HG02938 (cell line): ENCODE measurements at regions not wholly inside any gene's neighbourhood (a gene's known extent, or its start where the extent isn't known, plus 50 kb on each side); places are given as distances from the start of the nearest gene placed in this dataset.
"Not testable (repeated sequence)": the region's sequence is repeated elsewhere in the genome, so short reads cannot be mapped to it uniquely, and the experiment has no call there.

Source experiments
- ATAC-seq: cut with Tn5 transposase; IDR thresholded peaks from one replicate; pipeline ENCODE4 v1.9.1; 2021; ENCODE audit warnings: mild to moderate bottlenecking, moderate library complexity; ENCODE audit not compliant: unreplicated experiment

GRCh38 chr6:120826253-120826652, 508.0 kb downstream of the TBC1D32 start:
- ATAC-seq, result no peak

- no peak for ATAC-seq
Observed at GRCh38 chr6:120816794-120817193, 517.5 kb downstream of the TBC1D32 start.

DNA sequence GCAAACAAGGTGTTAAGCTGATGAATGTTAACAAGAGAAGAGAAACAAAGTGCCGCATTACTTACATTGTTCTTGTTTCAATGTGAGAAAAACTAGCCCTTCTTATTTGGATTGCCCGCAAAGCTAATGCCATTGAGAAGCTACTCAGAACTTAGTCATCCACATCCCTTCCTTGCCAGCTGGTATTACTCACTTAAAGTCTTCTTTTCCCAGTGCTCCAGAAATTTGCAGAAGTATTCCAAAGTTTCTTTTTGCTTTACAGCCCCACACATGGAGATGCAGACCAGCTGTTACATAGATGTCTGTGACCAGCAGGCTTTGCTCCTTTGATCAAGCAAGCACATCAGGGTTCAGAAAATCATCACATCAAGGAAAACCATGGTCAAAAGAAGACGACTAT, 529.0 kb downstream of the TBC1D32 start:
- ATAC-seq, result no peak

- no peak for ATAC-seq
Observed at GRCh38 chr6:120804612-120805011, 529.7 kb downstream of the TBC1D32 start.

DNA sequence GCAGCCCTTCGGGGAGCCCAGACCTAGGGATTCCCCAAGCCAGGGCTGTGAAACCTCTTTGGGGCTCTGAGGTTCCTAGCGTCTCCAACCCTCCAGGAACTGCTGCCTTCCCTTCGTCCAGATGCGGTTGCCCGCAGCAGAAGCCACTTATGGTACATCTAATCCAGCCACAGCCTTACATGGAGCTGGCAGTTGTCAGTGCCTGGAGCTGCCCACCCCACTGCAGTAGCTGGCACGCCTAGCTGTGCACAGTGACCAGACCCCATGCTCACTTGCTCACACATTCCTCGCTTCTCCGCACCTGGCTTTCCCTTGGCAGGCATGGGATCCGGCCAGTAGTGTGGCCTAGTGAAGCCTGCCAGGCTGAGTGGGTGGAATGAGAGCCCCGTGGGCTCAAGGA, 547.6 kb downstream of the TBC1D32 start:
- no peak for ATAC-seq

DNA sequence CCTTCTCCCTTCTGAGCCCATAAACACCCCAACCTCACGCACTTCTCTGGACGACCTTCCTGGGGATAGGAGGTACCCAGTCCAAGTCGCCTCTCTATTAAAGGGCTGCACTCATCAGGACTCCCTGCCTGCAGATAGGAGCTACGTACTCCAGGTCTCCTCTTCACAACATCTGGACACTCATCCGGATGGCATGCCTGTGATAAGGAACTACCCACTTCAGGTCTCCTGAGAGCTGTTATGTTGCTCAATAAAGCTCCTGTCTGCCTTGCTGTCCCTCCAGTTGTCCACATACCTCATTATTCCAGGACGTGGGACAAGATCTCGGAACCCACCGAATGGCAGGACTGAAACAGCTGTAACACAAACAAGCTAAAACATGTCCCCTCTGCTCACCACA, 548.0 kb downstream of the TBC1D32 start:
- ATAC-seq, result no peak

DNA sequence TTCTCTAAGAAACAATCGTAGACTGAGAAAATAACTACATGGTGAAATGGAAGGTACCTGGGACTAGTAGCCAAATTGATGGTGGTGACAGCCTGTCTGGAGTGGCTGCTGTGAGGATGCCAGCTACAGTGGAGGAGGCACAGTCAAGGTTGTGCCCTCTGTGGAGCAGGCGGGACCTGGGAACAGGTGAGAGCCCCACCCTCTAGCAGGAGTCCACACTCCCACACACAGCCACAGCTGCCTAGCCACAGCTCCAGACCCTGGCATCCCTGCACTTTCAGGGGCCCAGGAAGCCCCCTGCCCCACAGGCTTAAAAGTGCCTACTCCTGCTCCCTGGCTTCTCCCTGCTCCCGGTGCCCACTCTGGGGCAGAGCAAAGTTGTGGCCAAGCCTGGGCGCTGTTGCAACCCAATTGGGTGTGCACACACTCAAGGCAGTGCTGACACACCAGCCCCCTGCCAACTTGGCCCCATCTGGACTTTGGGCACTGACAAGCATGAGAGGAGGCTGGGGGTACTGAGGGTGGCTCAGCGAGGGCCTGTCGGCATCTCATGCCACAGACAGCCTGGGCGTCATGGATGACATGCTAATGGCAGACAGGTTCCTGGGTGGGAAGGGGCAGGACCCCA, 548.7 kb downstream of the TBC1D32 start:
- ATAC-seq, result no peak

DNA sequence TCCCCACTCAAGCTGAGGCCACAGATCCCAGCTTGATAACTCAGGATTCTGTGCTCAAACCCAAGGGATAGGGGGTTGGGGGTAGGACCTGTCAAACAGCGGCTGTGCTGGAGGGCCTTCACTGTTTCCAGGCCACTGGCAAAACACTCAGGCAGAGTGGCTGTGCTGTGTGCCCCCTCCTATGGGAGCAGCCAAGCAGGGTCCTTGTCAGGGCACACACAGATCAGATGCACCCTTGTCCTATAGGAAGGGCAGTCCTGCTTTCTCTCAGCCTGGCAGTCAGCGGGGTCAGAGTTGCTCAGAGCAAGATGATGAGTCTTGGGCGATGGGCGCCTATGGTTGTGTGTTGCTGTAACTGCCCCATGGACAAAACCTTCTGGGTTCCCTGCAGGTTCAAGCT, 554.8 kb downstream of the TBC1D32 start:
- no peak for ATAC-seq

- ATAC-seq, result no peak
Observed at GRCh38 chr6:120775698-120776097, 558.6 kb downstream of the TBC1D32 start.

DNA sequence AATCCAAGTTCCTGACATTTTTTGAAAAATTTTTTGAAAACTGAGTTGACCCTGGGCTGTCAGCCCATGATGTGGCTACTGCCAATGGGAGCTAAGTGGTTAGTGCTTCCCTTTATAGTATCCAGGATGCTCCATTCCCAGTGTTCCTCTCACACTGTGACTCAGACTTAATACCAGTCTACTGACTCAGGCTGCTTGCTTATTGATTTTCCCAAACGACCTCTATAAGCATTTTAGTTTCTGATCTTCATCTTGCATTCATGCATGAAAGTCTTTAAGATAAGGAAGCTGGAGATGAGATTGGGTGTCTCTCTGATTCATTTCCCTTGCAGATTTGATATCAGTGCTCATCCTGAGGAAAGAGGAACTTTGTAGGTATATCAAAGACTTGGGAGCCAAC, 560.0 kb downstream of the TBC1D32 start:
- no peak for ATAC-seq

- ATAC-seq, result no peak
Observed at GRCh38 chr6:120771019-120771418, 563.3 kb downstream of the TBC1D32 start.

DNA sequence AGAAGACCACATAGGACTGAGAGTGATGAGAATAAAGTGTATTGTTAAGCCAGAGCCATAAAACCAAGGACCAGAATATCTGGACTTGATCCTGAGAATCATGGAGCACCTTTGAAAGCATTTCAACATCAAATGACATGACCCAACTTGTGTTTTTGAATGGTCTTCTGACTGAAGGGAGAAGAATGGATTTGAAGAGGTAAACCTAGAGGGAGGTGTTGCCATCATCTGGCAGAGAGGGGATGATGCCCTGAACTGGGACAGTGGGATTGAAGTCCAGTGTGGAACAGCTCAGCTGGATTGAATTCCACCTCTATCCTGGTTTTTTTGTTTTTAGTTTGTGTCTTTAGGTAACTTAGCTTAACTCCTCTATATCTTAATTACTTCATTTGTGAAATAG, 570.0 kb downstream of the TBC1D32 start:
- ATAC-seq, result no peak

DNA sequence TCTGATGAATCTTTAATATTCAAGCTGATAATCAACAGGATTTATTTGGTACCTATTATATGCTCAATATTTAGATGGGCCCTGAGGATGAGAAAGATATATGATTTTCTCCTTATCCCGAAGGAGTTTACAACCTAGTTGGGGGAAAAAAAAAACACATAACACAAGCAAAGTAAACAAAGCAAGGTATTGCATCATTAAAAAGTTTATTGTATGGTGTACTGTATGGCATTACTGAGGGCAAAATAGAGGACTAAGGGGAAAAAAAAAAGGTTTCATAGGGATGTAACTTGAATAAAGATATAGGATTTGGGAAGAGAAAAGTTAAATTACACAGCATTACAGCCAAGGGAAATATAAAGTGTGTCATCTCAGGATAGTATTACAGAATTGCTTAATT, 574.7 kb downstream of the TBC1D32 start:
- ATAC-seq, result no peak

- not testable (repeated sequence) for ATAC-seq
Observed at GRCh38 chr6:120748574-120748973, 585.7 kb downstream of the TBC1D32 start.

- ATAC-seq, result no peak
Observed at GRCh38 chr6:120736740-120737139, 597.5 kb downstream of the TBC1D32 start.

GRCh38 chr6:120735641-120736040, 598.6 kb downstream of the TBC1D32 start:
- ATAC-seq, result no peak

GRCh38 chr6:120711255-120711654, 623.0 kb downstream of the TBC1D32 start:
- no peak for ATAC-seq

GRCh38 chr6:120700001-120700400, 634.3 kb downstream of the TBC1D32 start:
- ATAC-seq, result no peak

GRCh38 chr6:120686492-120686891, 647.8 kb downstream of the TBC1D32 start:
- ATAC-seq, result no peak

DNA sequence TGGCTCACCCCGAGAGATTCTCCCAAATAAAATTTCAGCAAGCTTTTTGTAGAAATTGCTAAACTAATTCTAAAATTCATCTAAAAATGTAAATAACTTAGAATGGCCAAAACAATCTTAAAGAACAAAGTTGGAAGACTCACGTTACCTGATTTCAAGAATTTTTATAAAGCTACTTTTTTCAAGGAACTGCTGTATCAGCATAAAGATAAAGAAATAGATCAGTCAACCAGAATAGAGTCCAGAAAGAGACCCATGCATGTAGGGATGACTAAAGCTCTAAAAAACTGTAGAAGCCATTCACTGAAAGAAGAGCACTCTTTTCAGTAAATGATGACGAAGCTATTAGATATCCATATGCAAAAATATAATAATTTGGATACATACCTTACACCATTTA, 652.1 kb downstream of the TBC1D32 start:
- no peak for ATAC-seq

DNA sequence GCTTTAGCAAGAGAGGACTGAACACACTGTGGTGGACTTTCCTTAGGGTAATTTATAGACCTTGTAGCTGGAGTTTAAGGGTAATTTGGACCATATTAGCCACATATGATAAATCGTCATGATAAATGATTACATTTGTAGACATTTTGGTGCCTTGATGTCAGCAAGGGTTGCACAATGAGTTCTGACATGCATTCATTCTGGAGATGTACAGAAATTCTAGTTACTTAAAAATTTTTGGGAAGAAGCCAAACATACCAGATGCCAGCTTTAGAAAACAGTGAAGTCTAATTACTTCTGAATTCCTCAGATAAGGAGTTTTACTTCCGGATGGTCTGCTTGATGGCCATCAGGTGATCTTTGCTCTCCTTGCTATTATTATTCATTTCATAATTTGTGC, 653.1 kb downstream of the TBC1D32 start:
- no peak for ATAC-seq

- no peak for ATAC-seq
Observed at GRCh38 chr6:120675886-120676285, 658.4 kb downstream of the TBC1D32 start.

DNA sequence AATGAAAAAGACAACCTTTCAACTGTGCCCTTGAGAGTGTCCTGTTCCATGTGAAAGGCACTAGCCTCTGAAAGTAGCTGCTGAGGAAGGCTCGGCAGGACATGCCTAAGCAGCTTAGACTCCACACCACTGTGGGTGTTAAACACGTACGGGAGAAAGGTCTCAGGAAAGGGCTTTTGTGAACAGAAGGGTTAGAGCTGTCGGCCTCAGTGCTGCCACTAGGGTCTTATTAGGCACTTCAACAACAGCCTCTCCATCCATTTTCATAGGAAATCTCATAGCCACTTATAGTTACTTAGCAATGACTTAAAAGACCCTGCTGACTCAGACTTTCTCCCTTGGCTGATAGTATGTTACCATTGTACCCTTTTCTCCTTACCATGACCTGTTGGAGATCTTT, 662.8 kb downstream of the TBC1D32 start:
- no peak for ATAC-seq
